H1 (cell line): ENCODE measurements at regions not wholly inside any gene's neighbourhood (a gene's known extent, or its start where the extent isn't known, plus 50 kb on each side); places are given as distances from the start of the nearest gene placed in this dataset.

Experiments used
- CTCF ChIA-PET: fragments of 300-600 bp; sonication (Branson Sonifier 250); formaldehyde crosslinking; loops from one replicate; lab custom pipeline; 2021; ENCODE audit not compliant: partially characterized antibody; lab: Charles Lee
- POLR2A ChIA-PET: fragments of 300-600 bp; sonication (Branson Sonifier 250); formaldehyde crosslinking; loops from one replicate; lab custom pipeline; 2021; ENCODE audit warnings: inconsistent platforms; ENCODE audit not compliant: partially characterized antibody; lab: Charles Lee
- DNase-seq, 2 experiments: peaks; one replicate each; pipeline versions ENCODE4 v3.0.0 to v3.0.0-alpha.2; 2010 to 2022; ENCODE audit warnings: low spot score in 2 of 2, low read depth in 1 of 2, mixed read lengths in 1 of 2
- FAIRE-seq: peaks from 2 replicates; lab custom pipeline; 2011; peaks lifted over from hg19 to GRCh38; lab: Jason Lieb, UNC
- H2AFZ ChIP-seq: 2 replicates; pipeline ENCODE4 v1.8.1; 2012; ENCODE audit warnings: low read length, inconsistent platforms
- H2AK5ac ChIP-seq: 2 replicates; pipeline ENCODE4 v1.6.1; 2013; ENCODE audit warnings: low read depth, low read length
- H2BK120ac ChIP-seq: replicated peaks from 2 replicates; pipeline ENCODE3; 2013; ENCODE audit warnings: low read depth, low read length, inconsistent platforms
- H2BK12ac ChIP-seq: 2 replicates; pipeline ENCODE4 v1.6.1; 2013; ENCODE audit warnings: low read depth, low read length
- H2BK15ac ChIP-seq: 2 replicates; pipeline ENCODE4 v1.6.1; 2013; ENCODE audit warnings: low read length
- H2BK20ac ChIP-seq: 2 replicates; pipeline ENCODE4 v1.6.1; 2013; ENCODE audit warnings: low read length
- H2BK5ac ChIP-seq: 2 replicates; pipeline ENCODE4 v1.6.1; 2013; ENCODE audit warnings: low read depth, low read length
- H3K14ac ChIP-seq: 2 replicates; pipeline ENCODE4 v1.6.1; 2013; ENCODE audit warnings: inconsistent platforms; ENCODE audit not compliant: insufficient read length
- H3K18ac ChIP-seq: 2 replicates; pipeline ENCODE4 v1.6.1; 2013; ENCODE audit warnings: low read length; ENCODE audit errors: extremely low read depth
- H3K23ac ChIP-seq: 2 replicates; pipeline ENCODE4 v1.6.1; 2013; ENCODE audit warnings: inconsistent platforms; ENCODE audit not compliant: insufficient read length
- H3K23me2 ChIP-seq: 2 replicates; pipeline ENCODE4 v1.6.1; 2013; ENCODE audit warnings: low read depth, low read length
- H3K27ac ChIP-seq: 2 replicates; pipeline ENCODE4 v1.6.1; 2011; ENCODE audit warnings: low read depth, low read length, inconsistent platforms
- H3K27me3 ChIP-seq, 4 experiments: replicated peaks in 1 of 4; 1 replicate in 1 of 4; 2 replicates in 3 of 4; pipeline versions ENCODE4 v1.6.1 to v1.8.1; 2011 to 2013; ENCODE audit warnings: low read length in 3 of 4, mild to moderate bottlenecking in 3 of 4, inconsistent platforms in 2 of 4, mixed read lengths in 2 of 4, moderate library complexity in 1 of 4; ENCODE audit not compliant: control insufficient read depth in 3 of 4, insufficient read depth in 3 of 4; ENCODE audit errors: extremely low read depth in 1 of 4
- H3K36me3 ChIP-seq, 4 experiments: 2 replicates each; pipeline versions ENCODE4 v1.6.1 to v1.8.1; 2011 to 2013; ENCODE audit warnings: mild to moderate bottlenecking in 4 of 4, low read length in 3 of 4, moderate library complexity in 2 of 4, control low read depth in 1 of 4, inconsistent platforms in 1 of 4; ENCODE audit not compliant: insufficient read depth in 4 of 4, control insufficient read depth in 2 of 4
- H3K4ac ChIP-seq: replicated peaks from 2 replicates; pipeline ENCODE3; 2013; ENCODE audit warnings: low read length, low read depth, mixed read lengths, inconsistent platforms; ENCODE audit not compliant: insufficient read length
- H3K4me1 ChIP-seq, 4 experiments: replicated peaks in 1 of 4; 1 replicate in 1 of 4; 2 replicates in 3 of 4; pipeline versions ENCODE4 v1.6.1 to v1.8.1; 2011 to 2013; ENCODE audit warnings: low read length in 3 of 4, inconsistent platforms in 2 of 4, mixed read lengths in 1 of 4; ENCODE audit not compliant: insufficient read depth in 4 of 4, control insufficient read depth in 3 of 4
- H3K4me2 ChIP-seq, 2 experiments: 2 replicates each; pipeline versions ENCODE4 v1.6.1 to v1.8.1; 2011 to 2013; ENCODE audit warnings: low read depth in 2 of 2, low read length in 2 of 2, control low read depth in 1 of 2, inconsistent platforms in 1 of 2, mild to moderate bottlenecking in 1 of 2; ENCODE audit not compliant: insufficient read depth in 1 of 2
- H3K4me3 ChIP-seq, 4 experiments: fragments of 200-600, 300-600 bp in 1 of 4; sonication (generic), shearing (Covaris generic), sonication (Bioruptor Twin) in 1 of 4; 2 replicates each; pipeline versions ENCODE4 v1.5.1 to v1.8.1; 2011 to 2016; ENCODE audit warnings: low read length in 4 of 4, low read depth in 3 of 4, control low read depth in 2 of 4, inconsistent platforms in 2 of 4, mild to moderate bottlenecking in 2 of 4, mixed read lengths in 1 of 4, moderate library complexity in 1 of 4; ENCODE audit not compliant: insufficient read depth in 2 of 4; ENCODE audit errors: extremely low read depth in 1 of 4
- H3K56ac ChIP-seq: replicated peaks from 2 replicates; pipeline ENCODE3; 2013; ENCODE audit warnings: low read depth, mild to moderate bottlenecking, mixed read lengths, low read length, inconsistent platforms; ENCODE audit not compliant: insufficient read length
- H3K79me1 ChIP-seq: 2 replicates; pipeline ENCODE4 v1.6.1; 2013; ENCODE audit warnings: low read depth, low read length, control low read depth
- H3K79me2 ChIP-seq, 2 experiments: 2 replicates each; pipeline versions ENCODE4 v1.6.1 to v1.8.1; 2012 to 2013; ENCODE audit warnings: low read length in 2 of 2, mild to moderate bottlenecking in 2 of 2, inconsistent platforms in 1 of 2; ENCODE audit not compliant: insufficient read depth in 2 of 2, control insufficient read depth in 1 of 2
- H3K9ac ChIP-seq, 4 experiments: replicated peaks in 1 of 4; 1 replicate in 1 of 4; 2 replicates in 3 of 4; pipeline versions ENCODE4 v1.6.1 to v1.8.1; 2011 to 2013; ENCODE audit warnings: low read depth in 3 of 4, low read length in 3 of 4, control low read depth in 2 of 4, mild to moderate bottlenecking in 2 of 4, moderate library complexity in 2 of 4, inconsistent platforms in 1 of 4; ENCODE audit errors: extremely low read depth in 1 of 4
- H3K9me3 ChIP-seq, 2 experiments: 2 replicates each; pipeline versions ENCODE4 v1.6.1 to v1.8.1; 2012 to 2013; ENCODE audit warnings: mild to moderate bottlenecking in 2 of 2, moderate library complexity in 2 of 2, control low read depth in 1 of 2, inconsistent platforms in 1 of 2, low read depth in 1 of 2, low read length in 1 of 2, mixed read lengths in 1 of 2; ENCODE audit not compliant: insufficient read depth in 2 of 2
- H4K20me1 ChIP-seq, 2 experiments: replicated peaks in 1 of 2; 2 replicates each; pipeline versions ENCODE3 to v1.8.1; 2011 to 2013; ENCODE audit warnings: inconsistent platforms in 2 of 2, low read length in 2 of 2, mild to moderate bottlenecking in 1 of 2; ENCODE audit not compliant: insufficient read depth in 2 of 2, control insufficient read depth in 1 of 2
- H4K5ac ChIP-seq: 2 replicates; pipeline ENCODE4 v1.6.1; 2013; ENCODE audit warnings: low read length, low read depth, mixed read lengths, inconsistent platforms; ENCODE audit not compliant: insufficient read length
- H4K8ac ChIP-seq: 2 replicates; pipeline ENCODE4 v1.8.0; 2013; ENCODE audit warnings: mild to moderate bottlenecking, moderate library complexity, low read length, inconsistent platforms; ENCODE audit not compliant: insufficient read depth; ENCODE audit errors: extremely low read depth
- H4K91ac ChIP-seq: replicated peaks from 2 replicates; pipeline ENCODE3; 2013; ENCODE audit warnings: low read length, mixed read lengths, inconsistent platforms; ENCODE audit not compliant: insufficient read length
- CTBP2 ChIP-seq: IDR thresholded peaks from 2 replicates; pipeline ENCODE4 v1.7.0; 2011; ENCODE audit warnings: borderline replicate concordance, mild to moderate bottlenecking, moderate library complexity, mixed read lengths, low read length; ENCODE audit not compliant: insufficient read depth, insufficient read length
- FOSL1 ChIP-seq: IDR thresholded peaks from 2 replicates; pipeline ENCODE4 v1.6.1; 2011; ENCODE audit warnings: mild to moderate bottlenecking, low read depth, low read length, moderate library complexity; ENCODE audit not compliant: insufficient read depth
- JUN ChIP-seq: IDR thresholded peaks from 2 replicates; pipeline ENCODE4 v1.6.1; 2011; ENCODE audit warnings: low read depth, mild to moderate bottlenecking, improper control_type of control experiment, low read length
- RFX5 ChIP-seq: IDR thresholded peaks from 2 replicates; pipeline ENCODE4 v1.6.1; 2011; ENCODE audit warnings: low read depth, low read length, improper control_type of control experiment, borderline replicate concordance
- SP2 ChIP-seq: IDR thresholded peaks from 2 replicates; pipeline ENCODE4 v1.6.1; 2012; ENCODE audit warnings: mild to moderate bottlenecking, low read length, inconsistent platforms
- SUZ12 ChIP-seq: fragments of 200-600 bp; sonication (generic); IDR thresholded peaks from 2 replicates; pipeline ENCODE4 v1.6.1; 2012; ENCODE audit warnings: mild to moderate bottlenecking, inconsistent platforms, low read length, moderate library complexity, mixed read lengths
- TEAD4 ChIP-seq: IDR thresholded peaks from 2 replicates; pipeline ENCODE4 v1.6.1; 2012; ENCODE audit warnings: low read depth, low read length, inconsistent platforms, mixed read lengths
- WGBS, 2 experiments: shearing (Covaris generic) in 1 of 2; methylation state at CpG; one replicate each; pipeline versions ENCODE4 v1.1.6 to v1.1.7; 2013 to 2015; ENCODE audit warnings: low lambda C conversion rate in 2 of 2, mixed read lengths in 2 of 2, inconsistent platforms in 1 of 2, low coverage in 1 of 2, missing lambda C conversion rate in 1 of 2; ENCODE audit not compliant: insufficient replicate concordance in 2 of 2, insufficient coverage in 1 of 2, insufficient read length in 1 of 2; ENCODE audit errors: extremely low coverage in 1 of 2, missing lambda C conversion rate in 1 of 2; 5-methylcytosine and 5-hydroxymethylcytosine counted together

GRCh38 chr16:17802571-17802970 lies 331.8 kb upstream of the XYLT1 start:
- Histone ChIP-seq H3K4me2 (no peak overlapping the region), H3K4me1 (peaks cover 0 to 9% (median 2%) of the 10 kb centered on the region in 4 experiments; a peak in 3 of 7 replicates), H2AK5ac (no peak overlapping the region), H3K27me3 (no peaks in the 10 kb centered on the region), H2BK5ac (no peak overlapping the region), H2AFZ (no peak overlapping the region), H2BK15ac (no peak overlapping the region), H4K5ac (no peak overlapping the region), H4K20me1 (no peaks in the 10 kb centered on the region), H2BK120ac (no peak overlapping the region), H2BK20ac (no peak overlapping the region), H3K27ac (no peak overlapping the region), H3K79me1 (no peaks in the 10 kb centered on the region), H3K18ac (no peak overlapping the region), H3K56ac (no peak overlapping the region), H4K8ac (no peak overlapping the region), H3K9me3 (no peaks in the 10 kb centered on the region), H3K23me2 (no peaks in the 10 kb centered on the region), H2BK12ac (no peak overlapping the region), H3K9ac (no peak overlapping the region), H3K23ac (no peak overlapping the region), H4K91ac (no peak overlapping the region), H3K79me2 (no peaks in the 10 kb centered on the region), H3K36me3 (no peaks in the 10 kb centered on the region), H3K4ac (no peak overlapping the region), H3K4me3 (no peak overlapping the region), H3K14ac (no peak overlapping the region)
- ChIA-PET POLR2A (no interaction called here), CTCF (no interaction called here)
- no peak for DNase-seq
- 93% methylated on average over 1 of the region's 1 CpG; no CpG with 5 or more reads in 1 of the 2 experiments for WGBS, 2 experiments
- TF ChIP-seq JUN (no peak), RFX5 (no peak), TEAD4 (no peak), FOSL1 (no peak), CTBP2 (no peak), SUZ12 (no peak), SP2 (no peak)
- no peak for FAIRE-seq
